HG03575 (cell line): ENCODE measurements at regions not wholly inside any gene's neighbourhood (a gene's known extent, or its start where the extent isn't known, plus 50 kb on each side); places are given as distances from the start of the nearest gene placed in this dataset.
"Not testable (repeated sequence)": the region's sequence is repeated elsewhere in the genome, so short reads cannot be mapped to it uniquely, and the experiment has no call there.

Experiments
- ATAC-seq: cut with Tn5 transposase; IDR thresholded peaks from one replicate; pipeline ENCODE4 v1.9.1; 2021; ENCODE audit not compliant: unreplicated experiment, insufficient number of reproducible peaks, low FRiP score; ENCODE audit errors: extremely low read depth

- no peak for ATAC-seq
These were observed 456.8 kb downstream of the MED13L start for GRCh38 chr12:115820656-115821055.

GRCh38 chr12:115818973-115819372, 458.5 kb downstream of the MED13L start:
- no peak for ATAC-seq

- ATAC-seq, result no peak
These were observed 460.1 kb downstream of the MED13L start for GRCh38 chr12:115817389-115817788.

GRCh38 chr12:115815924-115816323, 461.6 kb downstream of the MED13L start:
- ATAC-seq, result no peak

- no peak for ATAC-seq
These were observed 464.2 kb downstream of the MED13L start for GRCh38 chr12:115813256-115813655.

GRCh38 chr12:115811929-115812328, 465.6 kb downstream of the MED13L start:
- no peak for ATAC-seq

- no peak for ATAC-seq
These were observed 466.4 kb downstream of the MED13L start for GRCh38 chr12:115811045-115811444.

GRCh38 chr12:115810122-115810901, 467.2 kb downstream of the MED13L start:
- no peak for ATAC-seq

- no peak for ATAC-seq
These were observed 471.5 kb downstream of the MED13L start for GRCh38 chr12:115806000-115806399.

- ATAC-seq, result no peak
These were observed 474.7 kb downstream of the MED13L start for GRCh38 chr12:115802767-115803166.

- no peak for ATAC-seq
These were observed 475.6 kb downstream of the MED13L start for GRCh38 chr12:115801871-115802270.

- no peak for ATAC-seq
These were observed 477.9 kb downstream of the MED13L start for GRCh38 chr12:115799610-115800009.

- ATAC-seq, result no peak
These were observed 479.1 kb downstream of the MED13L start for GRCh38 chr12:115798309-115798917.

- ATAC-seq, result no peak
These were observed 482.8 kb downstream of the MED13L start for GRCh38 chr12:115794659-115795081.

GRCh38 chr12:115791331-115791730, 486.2 kb downstream of the MED13L start:
- no peak for ATAC-seq

GRCh38 chr12:115790526-115790925, 487.0 kb downstream of the MED13L start:
- no peak for ATAC-seq

GRCh38 chr12:115786490-115786889, 491.0 kb downstream of the MED13L start:
- not testable (repeated sequence) for ATAC-seq

GRCh38 chr12:115785548-115785947, 491.9 kb downstream of the MED13L start:
- no peak for ATAC-seq

GRCh38 chr12:115776399-115776798, 501.1 kb downstream of the MED13L start:
- no peak for ATAC-seq

- no peak for ATAC-seq
These were observed 503.2 kb downstream of the MED13L start for GRCh38 chr12:115774148-115774895.
